KG1 (cell line): ENCODE measurements at regions not wholly inside any gene's neighbourhood (a gene's known extent, or its start where the extent isn't known, plus 50 kb on each side); places are given as distances from the start of the nearest gene placed in this dataset.
"Not testable (repeated sequence)": the region's sequence is repeated elsewhere in the genome, so short reads cannot be mapped to it uniquely, and the experiment has no call there.

ENCODE experiments used
- DNase-seq: peaks from one replicate; lab custom pipeline; 2025; lab: John Stamatoyannopoulos, UW

GRCh38 chr13:39893808-39894207 is 238.3 kb downstream of the COG6 start:
- no peak for DNase-seq

- no peak for DNase-seq
Observed at GRCh38 chr13:39894586-39894985, 239.1 kb downstream of the COG6 start.

GRCh38 chr13:39895254-39895653 is 239.8 kb downstream of the COG6 start:
- DNase-seq: no peak

- DNase-seq: no peak
Observed at GRCh38 chr13:39897636-39898035, 242.2 kb downstream of the COG6 start.

- no peak for DNase-seq
Observed at GRCh38 chr13:39900106-39900750, 244.8 kb downstream of the COG6 start.

GRCh38 chr13:39904959-39905358 is 249.5 kb downstream of the COG6 start:
- no peak for DNase-seq

- DNase-seq: no peak
Observed at GRCh38 chr13:39909634-39910033, 254.2 kb downstream of the COG6 start.

GRCh38 chr13:39910041-39910440 is 254.6 kb downstream of the COG6 start:
- DNase-seq: no peak

GRCh38 chr13:39910833-39911232 is 255.4 kb downstream of the COG6 start:
- DNase-seq: no peak

- DNase-seq: no peak
Observed at GRCh38 chr13:39913339-39913738, 257.9 kb downstream of the COG6 start.

- no peak for DNase-seq
Observed at GRCh38 chr13:39913928-39914327, 258.5 kb downstream of the COG6 start.

GRCh38 chr13:39915418-39915817 is 260.0 kb downstream of the COG6 start:
- no peak for DNase-seq

- no peak for DNase-seq
Observed at GRCh38 chr13:39916330-39916729, 260.9 kb downstream of the COG6 start.

- no peak for DNase-seq
Observed at GRCh38 chr13:39918620-39919236, 263.3 kb downstream of the COG6 start.

- DNase-seq: no peak
Observed at GRCh38 chr13:39920613-39921012, 265.2 kb downstream of the COG6 start.

GRCh38 chr13:39926345-39926744 is 270.9 kb downstream of the COG6 start:
- no peak for DNase-seq

GRCh38 chr13:39928261-39928660 is 272.8 kb downstream of the COG6 start:
- no peak for DNase-seq

GRCh38 chr13:39929583-39929982 is 274.1 kb downstream of the COG6 start:
- no peak for DNase-seq

- DNase-seq: no peak
Observed at GRCh38 chr13:39930060-39930459, 274.6 kb downstream of the COG6 start.

GRCh38 chr13:39930544-39931444 is 275.3 kb downstream of the COG6 start:
- no peak for DNase-seq

- DNase-seq: no peak
Observed at GRCh38 chr13:39931505-39931904, 276.0 kb downstream of the COG6 start.

- not testable (repeated sequence) for DNase-seq
Observed at GRCh38 chr13:39932514-39932913, 277.1 kb downstream of the COG6 start.

GRCh38 chr13:39935155-39935554 is 279.7 kb downstream of the COG6 start:
- DNase-seq: no peak
